PC-3 (cell line): ENCODE measurements at regions not wholly inside any gene's neighbourhood (a gene's known extent, or its start where the extent isn't known, plus 50 kb on each side); places are given as distances from the start of the nearest gene placed in this dataset.

Source experiments
- ATAC-seq: fragments of 200-7000 bp; cut with Tn5 transposase; 2 replicates; pipeline ENCODE4 v1.9.1; 2020; ENCODE audit warnings: mild to moderate bottlenecking, moderate library complexity
- BruUV-seq: library from RNA; stranded (reverse); fragments of 400-500 nt; replicated peaks from 2 replicates; lab custom pipeline; 2021; lab: Mats Ljungman, UMichigan
- CTCF ChIA-PET: fragments of 300-600 bp; sonication (Branson Sonifier 250); formaldehyde crosslinking; loops from one replicate; lab custom pipeline; 2022; ENCODE audit warnings: antibody characterized with exemption; lab: Charles Lee
- POLR2A ChIA-PET: fragments of 300-600 bp; sonication (Branson Sonifier 250); formaldehyde crosslinking; loops from one replicate; lab custom pipeline; 2022; ENCODE audit warnings: antibody characterized with exemption; ENCODE audit not compliant: unreplicated experiment; lab: Charles Lee
- DNase-seq: peaks from one replicate; pipeline ENCODE4 v3.0.0-alpha.2; 2015
- H2AFZ ChIP-seq: fragments of 300-600 bp; sonication (generic); 2 replicates; pipeline ENCODE4 v1.6.0; 2016; ENCODE audit warnings: antibody characterized with exemption, low read length
- H3F3A ChIP-seq: fragments of 300-600 bp; sonication (generic); one replicate; pipeline ENCODE4 v1.6.0; 2017; ENCODE audit warnings: antibody characterized with exemption, low read length, control low read depth, mild to moderate bottlenecking; ENCODE audit not compliant: unreplicated experiment
- H3K27ac ChIP-seq: fragments of 300-600 bp; sonication (generic); 2 replicates; pipeline ENCODE4 v1.5.1; 2016; ENCODE audit warnings: mild to moderate bottlenecking, low read length
- H3K27me3 ChIP-seq: fragments of 300-600 bp; sonication (generic); 2 replicates; pipeline ENCODE4 v1.6.1; 2016; ENCODE audit warnings: low read length, mixed read lengths
- H3K36me3 ChIP-seq: fragments of 300-600 bp; sonication (generic); 2 replicates; pipeline ENCODE4 v1.6.1; 2016; ENCODE audit warnings: low read depth, mixed run types, low read length, mixed read lengths
- H3K4me1 ChIP-seq: fragments of 300-600 bp; sonication (generic); 2 replicates; pipeline ENCODE4 v1.5.1; 2016; ENCODE audit warnings: low read length; ENCODE audit not compliant: insufficient read depth
- H3K4me2 ChIP-seq: fragments of 300-600 bp; sonication (generic); 2 replicates; pipeline ENCODE4 v1.6.0; 2016; ENCODE audit warnings: low read length
- H3K4me3 ChIP-seq: fragments of 300-600 bp; sonication (generic); 2 replicates; pipeline ENCODE4 v1.5.1; 2016; ENCODE audit warnings: mild to moderate bottlenecking, low read length, mixed read lengths
- H3K79me2 ChIP-seq: fragments of 300-600 bp; sonication (generic); 2 replicates; pipeline ENCODE4 v1.6.1; 2017; ENCODE audit warnings: low read length, mixed read lengths
- H3K9ac ChIP-seq: fragments of 300-600 bp; sonication (generic); 2 replicates; pipeline ENCODE4 v1.6.0; 2016; ENCODE audit warnings: mild to moderate bottlenecking, low read length
- H3K9me2 ChIP-seq: fragments of 300-600 bp; sonication (generic); replicated peaks from 2 replicates; pipeline ENCODE4 v1.6.1; 2016; ENCODE audit warnings: mixed run types, low read length, mixed read lengths
- H3K9me3 ChIP-seq: fragments of 300-600 bp; sonication (generic); 2 replicates; pipeline ENCODE4 v1.6.1; 2016; ENCODE audit warnings: low read length, mixed read lengths
- H4K20me1 ChIP-seq: fragments of 300-600 bp; sonication (generic); 2 replicates; pipeline ENCODE4 v1.6.1; 2016; ENCODE audit warnings: low read length, mixed read lengths
- EZH2 ChIP-seq: fragments of 300-600 bp; sonication (generic); IDR thresholded peaks from one replicate; pipeline ENCODE4 v1.6.1; 2017; ENCODE audit warnings: antibody characterized with exemption, mild to moderate bottlenecking, low read length; ENCODE audit not compliant: unreplicated experiment
- EZH2phosphoT487 ChIP-seq: fragments of 300-600 bp; sonication (generic); IDR thresholded peaks from 2 replicates; pipeline ENCODE4 v1.6.1; 2018; ENCODE audit warnings: mild to moderate bottlenecking, antibody characterized with exemption, low read length, borderline replicate concordance
- intact Hi-C: fragments of 100-400 bp; cut with micrococcal nuclease; formaldehyde crosslinking; loops from 2 replicates; pipeline ENCODE4 v1.9.0; 2023
- TF ChIP-seq, protein P1 (sequence below): fragments of 300-600 bp; sonication (generic); conservative IDR thresholded peaks from 2 replicates; pipeline ENCODE4 v1.5.1; 2017; ENCODE audit warnings: antibody characterized with exemption, low read depth, mild to moderate bottlenecking, low read length

DNA sequence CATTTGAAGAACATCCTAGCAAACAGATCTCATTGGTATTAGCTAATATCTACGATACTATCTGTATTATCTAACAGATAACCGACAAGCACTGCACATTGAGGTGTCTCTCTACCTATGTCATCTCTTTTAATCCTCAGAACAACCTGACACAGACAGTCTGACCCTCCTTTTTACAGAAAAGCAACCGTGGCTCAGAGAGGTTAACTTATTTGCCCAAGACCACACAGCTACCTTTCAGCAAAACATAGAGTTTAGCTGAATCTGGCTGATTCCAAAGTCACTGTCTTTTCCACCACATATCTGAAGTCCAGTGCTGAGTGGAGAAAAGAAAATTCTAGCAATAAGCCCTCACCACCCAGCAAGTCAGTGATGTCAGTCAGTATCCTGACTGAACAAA lies 358.7 kb upstream of the JARID2 start:
- no peak overlapping the region for H2AFZ ChIP-seq
- no peaks in the 10 kb centered on the region for H4K20me1 ChIP-seq
- no peaks in the 10 kb centered on the region for H3K9me3 ChIP-seq
- H3K27me3 ChIP-seq, result no peaks in the 10 kb centered on the region
- ATAC-seq (no peak), DNase-seq (no peak)
- ChIA-PET CTCF (no interaction called here), POLR2A (no interaction called here)
- no peak overlapping the region for H3K9ac ChIP-seq
- no TSS peak for BruUV-seq
- no peaks in the 10 kb centered on the region for H3K9me2 ChIP-seq
- intact Hi-C loops, result loop anchor here (5.0 kb wide), 2 partner anchors 140 to 675 kb away; no protein-coding TSS in a partner anchor
- no peak overlapping the region for H3K4me2 ChIP-seq
- H3F3A ChIP-seq, result peaks cover 3% of the 10 kb centered on the region
- no peaks in the 10 kb centered on the region for H3K79me2 ChIP-seq
- peaks cover 28% of the 10 kb centered on the region for H3K4me1 ChIP-seq
- no peak overlapping the region for H3K27ac ChIP-seq
- no peak for TF ChIP-seq EZH2
- TF ChIP-seq, protein P1, sequence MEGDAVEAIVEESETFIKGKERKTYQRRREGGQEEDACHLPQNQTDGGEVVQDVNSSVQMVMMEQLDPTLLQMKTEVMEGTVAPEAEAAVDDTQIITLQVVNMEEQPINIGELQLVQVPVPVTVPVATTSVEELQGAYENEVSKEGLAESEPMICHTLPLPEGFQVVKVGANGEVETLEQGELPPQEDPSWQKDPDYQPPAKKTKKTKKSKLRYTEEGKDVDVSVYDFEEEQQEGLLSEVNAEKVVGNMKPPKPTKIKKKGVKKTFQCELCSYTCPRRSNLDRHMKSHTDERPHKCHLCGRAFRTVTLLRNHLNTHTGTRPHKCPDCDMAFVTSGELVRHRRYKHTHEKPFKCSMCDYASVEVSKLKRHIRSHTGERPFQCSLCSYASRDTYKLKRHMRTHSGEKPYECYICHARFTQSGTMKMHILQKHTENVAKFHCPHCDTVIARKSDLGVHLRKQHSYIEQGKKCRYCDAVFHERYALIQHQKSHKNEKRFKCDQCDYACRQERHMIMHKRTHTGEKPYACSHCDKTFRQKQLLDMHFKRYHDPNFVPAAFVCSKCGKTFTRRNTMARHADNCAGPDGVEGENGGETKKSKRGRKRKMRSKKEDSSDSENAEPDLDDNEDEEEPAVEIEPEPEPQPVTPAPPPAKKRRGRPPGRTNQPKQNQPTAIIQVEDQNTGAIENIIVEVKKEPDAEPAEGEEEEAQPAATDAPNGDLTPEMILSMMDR, result no peak
- no peak for TF ChIP-seq EZH2phosphoT487
- H3K4me3 ChIP-seq, result no peak overlapping the region
- H3K36me3 ChIP-seq, result no peaks in the 10 kb centered on the region

GRCh38 chr6:14887986-14888574 lies 357.8 kb upstream of the JARID2 start:
- H3K4me2 ChIP-seq, result no peak overlapping the region
- no peaks in the 10 kb centered on the region for H3K79me2 ChIP-seq
- no peaks in the 10 kb centered on the region for H3K9me2 ChIP-seq
- ATAC-seq, result no peak
- no peak overlapping the region for H3K27ac ChIP-seq
- no peak overlapping the region for H3K4me3 ChIP-seq
- POLR2A ChIA-PET, result no interaction called here
- H2AFZ ChIP-seq, result no peak overlapping the region
- no TSS peak for BruUV-seq
- H3K9me3 ChIP-seq, result no peaks in the 10 kb centered on the region
- CTCF ChIA-PET, result no interaction called here
- peaks cover 3% of the 10 kb centered on the region for H3F3A ChIP-seq
- no peak for DNase-seq
- intact Hi-C loops, result loop anchor here (5.0 kb wide), 2 partner anchors 139 to 676 kb away; no protein-coding TSS in a partner anchor
- H3K36me3 ChIP-seq, result no peaks in the 10 kb centered on the region
- H4K20me1 ChIP-seq, result no peaks in the 10 kb centered on the region
- no peaks in the 10 kb centered on the region for H3K27me3 ChIP-seq
- no peak overlapping the region for H3K9ac ChIP-seq
- no peak for TF ChIP-seq EZH2phosphoT487
- TF ChIP-seq EZH2, result no peak
- TF ChIP-seq, protein P1, result no peak
- peaks cover 20% of the 10 kb centered on the region for H3K4me1 ChIP-seq

- Histone ChIP-seq H3K9ac (no peak overlapping the region; the same call in 1 of the 2 replicates), H3K4me1 (peaks cover 19% of the 10 kb centered on the region), H3K79me2 (no peaks in the 10 kb centered on the region), H3K9me3 (no peaks in the 10 kb centered on the region), H3F3A (peaks cover 3% of the 10 kb centered on the region), H3K36me3 (no peaks in the 10 kb centered on the region), H2AFZ (no peak overlapping the region), H3K4me2 (peak overlapping the region; percentile 37; the same call in 1 of the 2 replicates), H4K20me1 (no peaks in the 10 kb centered on the region), H3K9me2 (no peaks in the 10 kb centered on the region), H3K27me3 (no peaks in the 10 kb centered on the region), H3K4me3 (no peak overlapping the region), H3K27ac (peak overlapping the region; percentile 83)
- ChIA-PET CTCF (no interaction called here), POLR2A (no interaction called here)
- BruUV-seq, result no TSS peak
- TF ChIP-seq EZH2 (no peak), EZH2phosphoT487 (no peak)
- TF ChIP-seq, protein P1, result no peak
- DNase-seq, result no peak
- no peak for ATAC-seq
- intact Hi-C loops, result loop anchor here (5.0 kb wide), 2 partner anchors 139 to 676 kb away; no protein-coding TSS in a partner anchor
Measured at GRCh38 chr6:14888575-14889000, 357.3 kb upstream of the JARID2 start.
